HCT116 (cell line): ENCODE measurements at regions not wholly inside any gene's neighbourhood (a gene's known extent, or its start where the extent isn't known, plus 50 kb on each side); places are given as distances from the start of the nearest gene placed in this dataset.

Experiments used
- ATAC-seq: fragments of 200-7000 bp; cut with Tn5 transposase; 2 replicates; pipeline ENCODE4 v1.9.1; 2020; ENCODE audit warnings: mild to moderate bottlenecking, moderate library complexity
- BruUV-seq: library from RNA; stranded (reverse); fragments of 400-500 nt; replicated peaks from 2 replicates; lab custom pipeline; 2021; lab: Mats Ljungman, UMichigan
- CTCF ChIA-PET: fragments of 300-600 bp; sonication (Branson Sonifier 250); formaldehyde crosslinking; loops from one replicate; lab custom pipeline; 2021; ENCODE audit warnings: antibody characterized with exemption; lab: Charles Lee
- POLR2A ChIA-PET: fragments of 300-600, 350-600 bp; sonication (Branson Sonifier 250); formaldehyde crosslinking; loops from one replicate; lab custom pipeline; 2021; ENCODE audit warnings: antibody characterized with exemption; lab: Charles Lee
- RAD21 ChIA-PET, 2 experiments: fragments of 300-600 bp; sonication (Branson Sonifier 250); formaldehyde crosslinking; loops; one replicate each; lab custom pipeline; 2023; ENCODE audit warnings: low total read pairs in 2 of 2; ENCODE audit not compliant: uncharacterized antibody in 2 of 2, unreplicated experiment in 2 of 2, low non-redundant PET in 1 of 2; lab: Charles Lee
- DNase-seq: peaks from one replicate; pipeline ENCODE4 v3.0.0-alpha.2; 2010; ENCODE audit warnings: low read depth, low spot score
- H2AFZ ChIP-seq: fragments of 200-600 bp; shearing (Covaris generic), sonication (generic); 2 replicates; pipeline ENCODE4 v1.6.1; 2017; ENCODE audit warnings: low read depth, mixed run types, mixed read lengths, antibody characterized with exemption, low read length; ENCODE audit not compliant: poor library complexity, severe bottlenecking
- H3K27ac ChIP-seq: 2 replicates; pipeline ENCODE4 v1.5.1; 2012; ENCODE audit warnings: low read depth, low read length
- H3K27me3 ChIP-seq: fragments of 200-600 bp; sonication (generic); 2 replicates; pipeline ENCODE4 v1.6.1; 2016; ENCODE audit warnings: mixed run types, low read length, mixed read lengths; ENCODE audit not compliant: insufficient read depth
- H3K36me3 ChIP-seq, 2 experiments: fragments of 200-500 bp in 1 of 2; fragments of 200-600 bp in 1 of 2; sonication (Bioruptor generic) in 1 of 2; sonication (generic) in 1 of 2; 2 replicates each; pipeline versions ENCODE4 v1.5.1 to v1.6.1; 2014 to 2016; ENCODE audit warnings: low read length in 2 of 2, inconsistent platforms in 1 of 2, mixed read lengths in 1 of 2, mixed run types in 1 of 2; ENCODE audit not compliant: insufficient read depth in 2 of 2, control insufficient read depth in 1 of 2
- H3K4me1 ChIP-seq, 2 experiments: fragments of 200-600 bp in 1 of 2; sonication (generic) in 1 of 2; 2 replicates each; pipeline versions ENCODE4 v1.5.1 to v1.6.1; 2012 to 2017; ENCODE audit warnings: low read length in 2 of 2, inconsistent platforms in 1 of 2, mild to moderate bottlenecking in 1 of 2, mixed read lengths in 1 of 2, mixed run types in 1 of 2, moderate library complexity in 1 of 2; ENCODE audit not compliant: insufficient read depth in 2 of 2, control insufficient read depth in 1 of 2
- H3K4me2 ChIP-seq: fragments of 200-600 bp; sonication (generic); 2 replicates; pipeline ENCODE4 v1.6.1; 2017; ENCODE audit warnings: mixed run types, low read length, mixed read lengths
- H3K4me3 ChIP-seq, 2 experiments: fragments of 200-600 bp in 1 of 2; sonication (generic) in 1 of 2; replicated peaks in 1 of 2; 2 replicates each; pipeline ENCODE4 v1.5.1; 2011 to 2016; ENCODE audit warnings: low read length in 2 of 2, control low read depth in 1 of 2, low read depth in 1 of 2, mild to moderate bottlenecking in 1 of 2, mixed read lengths in 1 of 2, mixed run types in 1 of 2
- H3K79me2 ChIP-seq: fragments of 200-600 bp; sonication (generic); 2 replicates; pipeline ENCODE4 v1.6.1; 2017; ENCODE audit warnings: mild to moderate bottlenecking, mixed run types, low read length, moderate library complexity, mixed read lengths; ENCODE audit not compliant: insufficient read depth
- H3K9ac ChIP-seq: fragments of 200-600 bp; sonication (generic); 2 replicates; pipeline ENCODE4 v1.6.1; 2016; ENCODE audit warnings: low read length, mixed read lengths
- H3K9me2 ChIP-seq: fragments of 200-600 bp; sonication (generic), shearing (Covaris generic); 2 replicates; pipeline ENCODE4 v1.6.1; 2017; ENCODE audit warnings: mixed run types, mild to moderate bottlenecking, moderate library complexity; ENCODE audit not compliant: insufficient read depth
- H3K9me3 ChIP-seq, 2 experiments: fragments of 200-500 bp in 1 of 2; fragments of 200-600 bp in 1 of 2; sonication (Bioruptor generic) in 1 of 2; sonication (generic) in 1 of 2; 2 replicates each; pipeline ENCODE4 v1.6.1; 2014 to 2017; ENCODE audit warnings: low read length in 2 of 2, mixed read lengths in 2 of 2, inconsistent platforms in 1 of 2, low read depth in 1 of 2, mild to moderate bottlenecking in 1 of 2, mixed run types in 1 of 2, moderate library complexity in 1 of 2; ENCODE audit not compliant: control insufficient read depth in 1 of 2, insufficient read depth in 1 of 2
- H4K20me1 ChIP-seq: fragments of 200-600 bp; sonication (generic), shearing (Covaris generic); 2 replicates; pipeline ENCODE4 v1.6.1; 2017; ENCODE audit warnings: mixed run types, mild to moderate bottlenecking, moderate library complexity; ENCODE audit not compliant: insufficient read depth
- CEBPB ChIP-seq: IDR thresholded peaks from 2 replicates; pipeline ENCODE4 v1.6.1; 2012; ENCODE audit warnings: low read depth
- ELF1 ChIP-seq: IDR thresholded peaks from 2 replicates; pipeline ENCODE4 v1.6.1; 2012; ENCODE audit warnings: low read depth, borderline replicate concordance
- EZH2 ChIP-seq: fragments of 200-600 bp; sonication (generic); IDR thresholded peaks from 2 replicates; pipeline ENCODE4 v1.6.1; 2017; ENCODE audit warnings: antibody characterized with exemption, mixed run types
- EZH2phosphoT487 ChIP-seq: fragments of 200-600 bp; IDR thresholded peaks from 2 replicates; pipeline ENCODE4 v1.6.1; 2018; ENCODE audit warnings: antibody characterized with exemption, borderline replicate concordance
- FOSL1 ChIP-seq: IDR thresholded peaks from 2 replicates; pipeline ENCODE4 v1.6.1; 2012; ENCODE audit warnings: low read depth
- JUND ChIP-seq: IDR thresholded peaks from 2 replicates; pipeline ENCODE4 v1.6.1; 2012
- POLR2A ChIP-seq: IDR thresholded peaks from 2 replicates; pipeline ENCODE4 v1.7.0; 2011; ENCODE audit warnings: borderline replicate concordance; ENCODE audit not compliant: insufficient read depth, insufficient read length; ENCODE audit errors: extremely low read depth
- POLR2AphosphoS5 ChIP-seq: IDR thresholded peaks from 2 replicates; pipeline ENCODE4 v1.6.1; 2011; ENCODE audit warnings: mild to moderate bottlenecking, low read depth, low read length, moderate library complexity
- SIN3A ChIP-seq: IDR thresholded peaks from 2 replicates; pipeline ENCODE4 v1.6.1; 2012; ENCODE audit warnings: low read depth
- SP1 ChIP-seq: IDR thresholded peaks from 2 replicates; pipeline ENCODE4 v1.6.1; 2012; ENCODE audit warnings: low read depth
- SRF ChIP-seq: IDR thresholded peaks from 2 replicates; pipeline ENCODE4 v1.6.1; 2012; ENCODE audit warnings: low read depth
- TCF7L2 ChIP-seq: IDR thresholded peaks from 2 replicates; pipeline ENCODE4 v1.7.0; 2011; ENCODE audit warnings: borderline replicate concordance, inconsistent platforms; ENCODE audit not compliant: insufficient read depth, insufficient read length; ENCODE audit errors: extremely low read depth
- YY1 ChIP-seq: IDR thresholded peaks from 2 replicates; pipeline ENCODE4 v1.6.1; 2011; ENCODE audit warnings: low read length, low read depth, moderate library complexity, mild to moderate bottlenecking; ENCODE audit not compliant: insufficient replicate concordance; ENCODE audit errors: extremely low read depth
- ZFX ChIP-seq: fragments of 450-650 bp; IDR thresholded peaks from 2 replicates; pipeline ENCODE4 v1.6.1; 2017
- intact Hi-C: fragments of 100-400 bp; cut with micrococcal nuclease; formaldehyde crosslinking; loops from 2 replicates; pipeline ENCODE4 v1.10.0; 2022
- TF ChIP-seq, protein P1 (sequence below): IDR thresholded peaks from 2 replicates; pipeline ENCODE4 v1.6.1; 2012
- TF ChIP-seq, protein P2 (sequence below), 3 experiments: fragments of 200-600 bp in 1 of 3; sonication (generic) in 1 of 3; IDR thresholded peaks in 2 of 3; conservative IDR thresholded peaks in 1 of 3; 2 replicates each; pipeline ENCODE4 v1.5.1; 2012 to 2017; ENCODE audit warnings: low read depth in 2 of 3, low read length in 2 of 3, antibody characterized with exemption in 1 of 3, borderline replicate concordance in 1 of 3, control low read depth in 1 of 3, mild to moderate bottlenecking in 1 of 3, mixed read lengths in 1 of 3, mixed run types in 1 of 3, moderate library complexity in 1 of 3; ENCODE audit not compliant: insufficient read depth in 1 of 3
- TF ChIP-seq, protein P3 (sequence below): IDR thresholded peaks from 2 replicates; pipeline ENCODE4 v1.6.1; 2011; ENCODE audit warnings: mild to moderate bottlenecking, low read length, moderate library complexity; ENCODE audit not compliant: insufficient replicate concordance; ENCODE audit errors: extremely low read depth

DNA sequence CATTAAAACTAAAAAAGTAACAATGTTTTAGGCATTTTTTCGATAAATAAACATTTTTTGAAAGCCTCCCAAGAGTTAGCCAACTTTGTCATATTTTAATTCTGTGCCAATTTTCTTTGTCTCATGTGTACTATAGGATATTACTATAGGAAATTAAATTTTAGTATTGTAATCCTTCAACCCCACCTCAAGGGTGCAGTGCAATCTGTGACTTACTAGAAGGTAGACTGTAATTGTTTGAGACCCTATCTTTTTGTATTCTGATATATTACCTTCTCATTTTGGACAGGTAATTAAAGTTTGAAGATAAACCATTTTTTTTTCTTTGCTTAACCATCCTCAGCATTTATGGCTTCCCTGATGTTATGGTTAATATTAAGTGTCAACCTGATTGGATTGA is 457.8 kb downstream of the PCDH20 start:
- POLR2A ChIA-PET = no interaction called here

DNA sequence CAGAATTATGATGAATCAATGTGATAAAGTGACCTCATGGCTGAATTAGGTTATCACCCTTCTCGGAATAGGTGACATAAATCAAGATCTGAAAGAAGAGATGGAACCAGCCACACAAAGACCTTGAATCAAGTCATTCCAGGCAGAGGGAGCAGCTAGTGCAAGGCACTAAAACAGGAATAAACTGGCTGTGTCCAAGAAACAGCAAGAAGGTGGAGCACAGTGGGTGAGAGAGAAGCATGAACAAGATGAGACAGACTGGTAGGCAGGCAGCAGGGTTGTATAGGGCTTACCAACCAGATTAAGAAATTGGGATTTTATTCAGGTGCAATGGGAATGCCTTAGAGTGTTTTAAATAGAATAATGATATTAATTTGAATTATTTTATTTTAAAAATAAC is 470.3 kb downstream of the PCDH20 start:
- Histone ChIP-seq H4K20me1 (no peaks in the 10 kb centered on the region), H3K4me3 (no peak overlapping the region), H3K27me3 (no peaks in the 10 kb centered on the region), H2AFZ (no peak overlapping the region), H3K4me2 (no peak overlapping the region), H3K9me3 (no peaks in the 10 kb centered on the region), H3K9me2 (no peaks in the 10 kb centered on the region), H3K36me3 (no peaks in the 10 kb centered on the region), H3K4me1 (no peaks in the 10 kb centered on the region), H3K9ac (no peak overlapping the region), H3K79me2 (no peaks in the 10 kb centered on the region), H3K27ac (no peak overlapping the region)
- intact Hi-C loops = no loop called here
- ATAC-seq = no peak
- RAD21 ChIA-PET = no interaction called here
- no TSS peak for BruUV-seq
- DNase-seq = no peak
- CTCF ChIA-PET = no interaction called here
- POLR2A ChIA-PET = no interaction called here
- TF ChIP-seq SIN3A = no peak
- TF ChIP-seq SP1 = no peak
- TF ChIP-seq CEBPB = no peak
- TF ChIP-seq ELF1 = no peak
- TF ChIP-seq, protein P1, sequence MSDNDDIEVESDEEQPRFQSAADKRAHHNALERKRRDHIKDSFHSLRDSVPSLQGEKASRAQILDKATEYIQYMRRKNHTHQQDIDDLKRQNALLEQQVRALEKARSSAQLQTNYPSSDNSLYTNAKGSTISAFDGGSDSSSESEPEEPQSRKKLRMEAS = no peak
- TF ChIP-seq, protein P2, sequence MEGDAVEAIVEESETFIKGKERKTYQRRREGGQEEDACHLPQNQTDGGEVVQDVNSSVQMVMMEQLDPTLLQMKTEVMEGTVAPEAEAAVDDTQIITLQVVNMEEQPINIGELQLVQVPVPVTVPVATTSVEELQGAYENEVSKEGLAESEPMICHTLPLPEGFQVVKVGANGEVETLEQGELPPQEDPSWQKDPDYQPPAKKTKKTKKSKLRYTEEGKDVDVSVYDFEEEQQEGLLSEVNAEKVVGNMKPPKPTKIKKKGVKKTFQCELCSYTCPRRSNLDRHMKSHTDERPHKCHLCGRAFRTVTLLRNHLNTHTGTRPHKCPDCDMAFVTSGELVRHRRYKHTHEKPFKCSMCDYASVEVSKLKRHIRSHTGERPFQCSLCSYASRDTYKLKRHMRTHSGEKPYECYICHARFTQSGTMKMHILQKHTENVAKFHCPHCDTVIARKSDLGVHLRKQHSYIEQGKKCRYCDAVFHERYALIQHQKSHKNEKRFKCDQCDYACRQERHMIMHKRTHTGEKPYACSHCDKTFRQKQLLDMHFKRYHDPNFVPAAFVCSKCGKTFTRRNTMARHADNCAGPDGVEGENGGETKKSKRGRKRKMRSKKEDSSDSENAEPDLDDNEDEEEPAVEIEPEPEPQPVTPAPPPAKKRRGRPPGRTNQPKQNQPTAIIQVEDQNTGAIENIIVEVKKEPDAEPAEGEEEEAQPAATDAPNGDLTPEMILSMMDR (IDR thresholded peaks at IDR 0.05 in 2 of 3, conservative IDR thresholded peaks at IDR 0.05 in 1 of 3; ENCODE audit: borderline replicate concordance in 1 of 3, insufficient read depth in 1 of 3, low read depth in 2 of 3, low read length in 2 of 3) = no peak
- TF ChIP-seq ZFX = no peak
- no peak for TF ChIP-seq EZH2
- TF ChIP-seq SRF = no peak
- TF ChIP-seq YY1 = no peak
- TF ChIP-seq, protein P3, sequence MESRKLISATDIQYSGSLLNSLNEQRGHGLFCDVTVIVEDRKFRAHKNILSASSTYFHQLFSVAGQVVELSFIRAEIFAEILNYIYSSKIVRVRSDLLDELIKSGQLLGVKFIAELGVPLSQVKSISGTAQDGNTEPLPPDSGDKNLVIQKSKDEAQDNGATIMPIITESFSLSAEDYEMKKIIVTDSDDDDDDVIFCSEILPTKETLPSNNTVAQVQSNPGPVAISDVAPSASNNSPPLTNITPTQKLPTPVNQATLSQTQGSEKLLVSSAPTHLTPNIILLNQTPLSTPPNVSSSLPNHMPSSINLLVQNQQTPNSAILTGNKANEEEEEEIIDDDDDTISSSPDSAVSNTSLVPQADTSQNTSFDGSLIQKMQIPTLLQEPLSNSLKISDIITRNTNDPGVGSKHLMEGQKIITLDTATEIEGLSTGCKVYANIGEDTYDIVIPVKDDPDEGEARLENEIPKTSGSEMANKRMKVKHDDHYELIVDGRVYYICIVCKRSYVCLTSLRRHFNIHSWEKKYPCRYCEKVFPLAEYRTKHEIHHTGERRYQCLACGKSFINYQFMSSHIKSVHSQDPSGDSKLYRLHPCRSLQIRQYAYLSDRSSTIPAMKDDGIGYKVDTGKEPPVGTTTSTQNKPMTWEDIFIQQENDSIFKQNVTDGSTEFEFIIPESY = no peak
- TF ChIP-seq JUND = no peak
- no peak for TF ChIP-seq TCF7L2
- TF ChIP-seq POLR2AphosphoS5 = no peak
- TF ChIP-seq EZH2phosphoT487 = no peak
- no peak for TF ChIP-seq FOSL1

More for the DNA sequence above, 457.8 kb downstream of the PCDH20 start:
- H3K36me3 ChIP-seq = no peaks in the 10 kb centered on the region
- no peaks in the 10 kb centered on the region for H3K27me3 ChIP-seq
- H2AFZ ChIP-seq = no peak overlapping the region
- BruUV-seq = no TSS peak
- no peaks in the 10 kb centered on the region for H3K79me2 ChIP-seq
- H3K4me1 ChIP-seq = no peaks in the 10 kb centered on the region
- H3K9me3 ChIP-seq = no peaks in the 10 kb centered on the region
- H3K27ac ChIP-seq = no peak overlapping the region
- H3K4me2 ChIP-seq = no peak overlapping the region
- RAD21 ChIA-PET = no interaction called here
- no peaks in the 10 kb centered on the region for H4K20me1 ChIP-seq
- no peak overlapping the region for H3K4me3 ChIP-seq
- intact Hi-C loops = no loop called here
- H3K9ac ChIP-seq = no peak overlapping the region
- TF ChIP-seq POLR2A (no peak), EZH2 (no peak), FOSL1 (no peak), TCF7L2 (no peak), JUND (no peak), SRF (no peak)
- TF ChIP-seq, protein P1 = no peak
- CTCF ChIA-PET = no interaction called here
- no peak for ATAC-seq
- no peak for DNase-seq
- H3K9me2 ChIP-seq = no peaks in the 10 kb centered on the region
